ENCODE measurements at regions not wholly inside any gene's neighbourhood (a gene's known extent, or its start where the extent isn't known, plus 50 kb on each side); places are given as distances from the start of the nearest gene placed in this dataset.

DNA sequence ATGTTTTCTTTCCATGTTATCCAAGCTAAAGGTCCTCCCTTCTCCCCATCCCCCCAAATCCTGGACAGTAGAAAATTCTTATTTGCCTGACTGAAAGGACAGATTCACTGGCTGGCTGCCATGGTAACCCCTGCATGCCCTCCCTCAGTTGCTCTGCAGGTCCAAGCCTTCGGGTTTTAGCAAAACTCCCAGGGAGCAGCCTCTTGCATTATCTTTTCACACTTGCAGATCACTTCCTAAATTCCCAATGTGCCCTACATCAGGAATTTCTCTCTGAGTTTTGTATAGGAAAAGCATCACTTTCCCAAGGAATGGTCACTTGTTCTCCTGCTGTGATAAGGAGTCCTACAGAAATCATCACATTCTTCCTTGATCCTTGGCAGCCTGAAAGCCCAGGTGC, 75.0 kb upstream of the TENM4 start:
- POLR2A ChIA-PET: no interaction called here
- H3K36me3 ChIP-seq (ENCODE audit: control insufficient read depth, insufficient read depth, low read length): no peaks in the 10 kb centered on the region
- TF ChIP-seq, protein P1, sequence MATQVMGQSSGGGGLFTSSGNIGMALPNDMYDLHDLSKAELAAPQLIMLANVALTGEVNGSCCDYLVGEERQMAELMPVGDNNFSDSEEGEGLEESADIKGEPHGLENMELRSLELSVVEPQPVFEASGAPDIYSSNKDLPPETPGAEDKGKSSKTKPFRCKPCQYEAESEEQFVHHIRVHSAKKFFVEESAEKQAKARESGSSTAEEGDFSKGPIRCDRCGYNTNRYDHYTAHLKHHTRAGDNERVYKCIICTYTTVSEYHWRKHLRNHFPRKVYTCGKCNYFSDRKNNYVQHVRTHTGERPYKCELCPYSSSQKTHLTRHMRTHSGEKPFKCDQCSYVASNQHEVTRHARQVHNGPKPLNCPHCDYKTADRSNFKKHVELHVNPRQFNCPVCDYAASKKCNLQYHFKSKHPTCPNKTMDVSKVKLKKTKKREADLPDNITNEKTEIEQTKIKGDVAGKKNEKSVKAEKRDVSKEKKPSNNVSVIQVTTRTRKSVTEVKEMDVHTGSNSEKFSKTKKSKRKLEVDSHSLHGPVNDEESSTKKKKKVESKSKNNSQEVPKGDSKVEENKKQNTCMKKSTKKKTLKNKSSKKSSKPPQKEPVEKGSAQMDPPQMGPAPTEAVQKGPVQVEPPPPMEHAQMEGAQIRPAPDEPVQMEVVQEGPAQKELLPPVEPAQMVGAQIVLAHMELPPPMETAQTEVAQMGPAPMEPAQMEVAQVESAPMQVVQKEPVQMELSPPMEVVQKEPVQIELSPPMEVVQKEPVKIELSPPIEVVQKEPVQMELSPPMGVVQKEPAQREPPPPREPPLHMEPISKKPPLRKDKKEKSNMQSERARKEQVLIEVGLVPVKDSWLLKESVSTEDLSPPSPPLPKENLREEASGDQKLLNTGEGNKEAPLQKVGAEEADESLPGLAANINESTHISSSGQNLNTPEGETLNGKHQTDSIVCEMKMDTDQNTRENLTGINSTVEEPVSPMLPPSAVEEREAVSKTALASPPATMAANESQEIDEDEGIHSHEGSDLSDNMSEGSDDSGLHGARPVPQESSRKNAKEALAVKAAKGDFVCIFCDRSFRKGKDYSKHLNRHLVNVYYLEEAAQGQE (IDR thresholded peaks at IDR 0.05; ENCODE audit: insufficient read depth in 1 of 2, low read depth in 2 of 2, low read length in 1 of 2): no peak
- TF ChIP-seq SIN3A (IDR thresholded peaks at IDR 0.05; ENCODE audit: borderline replicate concordance, insufficient read depth, low read depth, low read length) (no peak), POLR2AphosphoS5 (IDR thresholded peaks at IDR 0.05; ENCODE audit: low read depth, low read length) (no peak), TCF7L2 (IDR thresholded peaks at IDR 0.05; ENCODE audit: low read depth, low read length) (no peak)
- TF ChIP-seq, protein P2, sequence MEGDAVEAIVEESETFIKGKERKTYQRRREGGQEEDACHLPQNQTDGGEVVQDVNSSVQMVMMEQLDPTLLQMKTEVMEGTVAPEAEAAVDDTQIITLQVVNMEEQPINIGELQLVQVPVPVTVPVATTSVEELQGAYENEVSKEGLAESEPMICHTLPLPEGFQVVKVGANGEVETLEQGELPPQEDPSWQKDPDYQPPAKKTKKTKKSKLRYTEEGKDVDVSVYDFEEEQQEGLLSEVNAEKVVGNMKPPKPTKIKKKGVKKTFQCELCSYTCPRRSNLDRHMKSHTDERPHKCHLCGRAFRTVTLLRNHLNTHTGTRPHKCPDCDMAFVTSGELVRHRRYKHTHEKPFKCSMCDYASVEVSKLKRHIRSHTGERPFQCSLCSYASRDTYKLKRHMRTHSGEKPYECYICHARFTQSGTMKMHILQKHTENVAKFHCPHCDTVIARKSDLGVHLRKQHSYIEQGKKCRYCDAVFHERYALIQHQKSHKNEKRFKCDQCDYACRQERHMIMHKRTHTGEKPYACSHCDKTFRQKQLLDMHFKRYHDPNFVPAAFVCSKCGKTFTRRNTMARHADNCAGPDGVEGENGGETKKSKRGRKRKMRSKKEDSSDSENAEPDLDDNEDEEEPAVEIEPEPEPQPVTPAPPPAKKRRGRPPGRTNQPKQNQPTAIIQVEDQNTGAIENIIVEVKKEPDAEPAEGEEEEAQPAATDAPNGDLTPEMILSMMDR (IDR thresholded peaks at IDR 0.05): no peak
- ATAC-seq: no peak
- H3K4me1 ChIP-seq (ENCODE audit: control insufficient read depth, insufficient read depth, low read length): no peaks in the 10 kb centered on the region
- no peak for DNase-seq (ENCODE audit: low read depth, low spot score)
- BruUV-seq (replicated peaks): no TSS peak
- no peaks in the 10 kb centered on the region for H3K27me3 ChIP-seq (ENCODE audit: control insufficient read depth, insufficient read depth, low read length)
- H3K4me3 ChIP-seq (ENCODE audit: low read depth in 2 of 2, low read length in 2 of 2): no peak overlapping the region
- in situ Hi-C loops (cut with HindIII; ENCODE audit: low pct_unique_long_range_greater_than_20kb, low sequenced_read_pairs): no loop called here
- CTCF ChIA-PET: no interaction called here
- no peaks in the 10 kb centered on the region for H3K9me3 ChIP-seq (ENCODE audit: control insufficient read depth, insufficient read depth, low read depth, low read length)
- intact Hi-C loops (cut with micrococcal nuclease; ENCODE audit: unreplicated experiment): no loop called here
- H3K27ac ChIP-seq (ENCODE audit: low read length): no peak overlapping the region

DNA sequence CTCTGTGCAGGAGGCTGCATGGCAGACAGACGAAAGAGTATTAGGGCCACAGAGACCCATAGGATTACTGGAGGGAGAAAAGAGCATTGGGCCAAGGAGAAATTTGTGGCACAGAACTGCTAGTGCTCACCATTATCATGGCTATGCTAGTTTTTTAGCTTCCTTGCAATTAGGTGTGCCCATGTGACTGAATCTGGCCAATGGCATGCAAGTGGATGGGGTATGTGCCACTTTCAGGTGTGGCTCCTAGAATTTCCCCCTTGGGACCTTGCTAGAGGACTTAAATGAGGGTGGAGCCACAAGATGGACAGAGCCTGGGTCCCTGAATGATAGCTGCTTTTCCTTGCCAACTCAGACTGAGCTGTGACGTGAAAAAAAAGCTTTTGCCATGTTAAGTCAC, 73.9 kb upstream of the TENM4 start:
- Histone ChIP-seq H3K9me3 (ENCODE audit: control insufficient read depth, insufficient read depth, low read depth, low read length) (no peaks in the 10 kb centered on the region), H3K4me3 (ENCODE audit: low read depth in 2 of 2, low read length in 2 of 2) (no peak overlapping the region), H3K36me3 (ENCODE audit: control insufficient read depth, insufficient read depth, low read length) (no peaks in the 10 kb centered on the region), H3K27ac (ENCODE audit: low read length) (no peak overlapping the region), H3K4me1 (ENCODE audit: control insufficient read depth, insufficient read depth, low read length) (no peaks in the 10 kb centered on the region), H3K27me3 (ENCODE audit: control insufficient read depth, insufficient read depth, low read length) (no peaks in the 10 kb centered on the region)
- intact Hi-C loops (cut with micrococcal nuclease; ENCODE audit: unreplicated experiment) (no loop called here), in situ Hi-C loops (cut with HindIII; ENCODE audit: low pct_unique_long_range_greater_than_20kb, low sequenced_read_pairs) (no loop called here)
- TF ChIP-seq, protein P2 (IDR thresholded peaks at IDR 0.05): no peak
- TF ChIP-seq, protein P1 (IDR thresholded peaks at IDR 0.05; ENCODE audit: insufficient read depth in 1 of 2, low read depth in 2 of 2, low read length in 1 of 2): no peak
- no peak for TF ChIP-seq SIN3A (IDR thresholded peaks at IDR 0.05; ENCODE audit: borderline replicate concordance, insufficient read depth, low read depth, low read length)
- no peak for TF ChIP-seq POLR2AphosphoS5 (IDR thresholded peaks at IDR 0.05; ENCODE audit: low read depth, low read length)
- TF ChIP-seq TCF7L2 (IDR thresholded peaks at IDR 0.05; ENCODE audit: low read depth, low read length): no peak
- no peak for ATAC-seq
- POLR2A ChIA-PET: no interaction called here
- no TSS peak for BruUV-seq (replicated peaks)
- CTCF ChIA-PET: no interaction called here
- DNase-seq (ENCODE audit: low read depth, low spot score): no peak

All from Panc1 (cell line).